ENCODE measurements at regions not wholly inside any gene's neighbourhood (a gene's known extent, or its start where the extent isn't known, plus 50 kb on each side); places are given as distances from the start of the nearest gene placed in this dataset.

- no peak for DNase-seq (ENCODE audit: low read depth)
- TF ChIP-seq, protein P1, sequence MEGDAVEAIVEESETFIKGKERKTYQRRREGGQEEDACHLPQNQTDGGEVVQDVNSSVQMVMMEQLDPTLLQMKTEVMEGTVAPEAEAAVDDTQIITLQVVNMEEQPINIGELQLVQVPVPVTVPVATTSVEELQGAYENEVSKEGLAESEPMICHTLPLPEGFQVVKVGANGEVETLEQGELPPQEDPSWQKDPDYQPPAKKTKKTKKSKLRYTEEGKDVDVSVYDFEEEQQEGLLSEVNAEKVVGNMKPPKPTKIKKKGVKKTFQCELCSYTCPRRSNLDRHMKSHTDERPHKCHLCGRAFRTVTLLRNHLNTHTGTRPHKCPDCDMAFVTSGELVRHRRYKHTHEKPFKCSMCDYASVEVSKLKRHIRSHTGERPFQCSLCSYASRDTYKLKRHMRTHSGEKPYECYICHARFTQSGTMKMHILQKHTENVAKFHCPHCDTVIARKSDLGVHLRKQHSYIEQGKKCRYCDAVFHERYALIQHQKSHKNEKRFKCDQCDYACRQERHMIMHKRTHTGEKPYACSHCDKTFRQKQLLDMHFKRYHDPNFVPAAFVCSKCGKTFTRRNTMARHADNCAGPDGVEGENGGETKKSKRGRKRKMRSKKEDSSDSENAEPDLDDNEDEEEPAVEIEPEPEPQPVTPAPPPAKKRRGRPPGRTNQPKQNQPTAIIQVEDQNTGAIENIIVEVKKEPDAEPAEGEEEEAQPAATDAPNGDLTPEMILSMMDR (IDR thresholded peaks at IDR 0.05; ENCODE audit: insufficient read depth, low read depth, low read length, missing control alignments): no peak
- no peak overlapping the region for H3K4me3 ChIP-seq (ENCODE audit: low read length)
Observed at GRCh38 chr1:83029050-83029449, 969.9 kb downstream of the TTLL7 start.

GRCh38 chr1:83028467-83028866 is 970.5 kb downstream of the TTLL7 start:
- TF ChIP-seq, protein P1 (IDR thresholded peaks at IDR 0.05; ENCODE audit: insufficient read depth, low read depth, low read length, missing control alignments): no peak
- no peak for DNase-seq (ENCODE audit: low read depth)
- H3K4me3 ChIP-seq (ENCODE audit: low read length): no peak overlapping the region

DNA sequence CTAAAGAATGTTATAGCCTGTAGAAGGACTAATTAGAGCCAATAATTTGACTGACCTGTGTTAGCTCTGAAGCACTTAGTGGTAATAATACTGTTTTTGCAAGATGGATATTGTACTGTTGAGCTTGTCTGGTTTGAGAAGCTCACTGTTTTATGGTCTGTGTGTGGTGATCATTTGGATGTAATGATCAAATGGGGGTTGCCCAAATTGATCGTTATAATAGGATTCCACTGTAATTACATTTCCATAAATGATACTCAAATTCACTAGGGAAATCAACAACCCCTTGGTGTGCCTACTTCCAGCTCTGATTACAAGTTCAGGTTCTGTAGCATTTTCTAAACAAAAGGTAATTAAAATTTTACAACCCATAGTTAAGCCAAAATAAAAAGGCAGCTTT is 971.4 kb downstream of the TTLL7 start:
- TF ChIP-seq, protein P1 (IDR thresholded peaks at IDR 0.05; ENCODE audit: insufficient read depth, low read depth, low read length, missing control alignments): no peak
- H3K4me3 ChIP-seq (ENCODE audit: low read length): no peak overlapping the region
- DNase-seq (ENCODE audit: low read depth): no peak

DNA sequence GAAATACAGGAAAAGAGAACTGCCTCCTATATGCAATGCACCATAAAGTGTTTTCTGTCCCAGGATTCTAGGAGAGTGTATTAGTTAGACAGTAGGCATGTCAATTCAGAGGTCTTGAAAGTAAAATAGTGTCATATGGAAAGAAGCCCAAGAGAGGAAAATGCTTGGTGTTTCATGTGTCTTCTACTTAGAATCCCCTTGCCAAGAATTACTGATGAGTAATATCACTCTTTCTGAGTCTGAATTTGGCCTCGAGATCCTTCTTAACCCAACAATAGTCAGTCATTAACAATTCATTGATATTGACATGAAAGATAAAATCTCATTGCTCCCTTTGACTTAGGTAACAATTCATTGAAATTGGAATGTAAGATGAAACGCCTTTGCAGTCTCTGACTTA is 972.2 kb downstream of the TTLL7 start:
- DNase-seq (ENCODE audit: low read depth): no peak
- no peak overlapping the region for H3K4me3 ChIP-seq (ENCODE audit: low read length)
- TF ChIP-seq, protein P1 (IDR thresholded peaks at IDR 0.05; ENCODE audit: insufficient read depth, low read depth, low read length, missing control alignments): no peak

- TF ChIP-seq, protein P1 (IDR thresholded peaks at IDR 0.05; ENCODE audit: insufficient read depth, low read depth, low read length, missing control alignments): no peak
- H3K4me3 ChIP-seq (ENCODE audit: low read length): no peak overlapping the region
- no peak for DNase-seq (ENCODE audit: low read depth)
Observed at GRCh38 chr1:83024251-83024767, 974.6 kb downstream of the TTLL7 start.

- DNase-seq (ENCODE audit: low read depth): no peak
- TF ChIP-seq, protein P1 (IDR thresholded peaks at IDR 0.05; ENCODE audit: insufficient read depth, low read depth, low read length, missing control alignments): no peak
Observed at GRCh38 chr1:83023212-83023611, 975.7 kb downstream of the TTLL7 start.

GRCh38 chr1:83022206-83022605 is 976.7 kb downstream of the TTLL7 start:
- no peak for DNase-seq (ENCODE audit: low read depth)
- TF ChIP-seq, protein P1 (IDR thresholded peaks at IDR 0.05; ENCODE audit: insufficient read depth, low read depth, low read length, missing control alignments): no peak
- H3K4me3 ChIP-seq (ENCODE audit: low read length): no peak overlapping the region

More at GRCh38 chr1:83023212-83023611, 975.7 kb downstream of the TTLL7 start:
- no peak overlapping the region for H3K4me3 ChIP-seq (ENCODE audit: low read length)
